NB4 (cell line): ENCODE measurements at regions not wholly inside any gene's neighbourhood (a gene's known extent, or its start where the extent isn't known, plus 50 kb on each side); places are given as distances from the start of the nearest gene placed in this dataset.

ENCODE experiments used
- CTCF ChIP-seq: IDR thresholded peaks from one replicate; pipeline ENCODE4 v1.5.1; 2012; ENCODE audit warnings: low read depth, low read length
- MYC ChIP-seq: IDR thresholded peaks from 2 replicates; pipeline ENCODE4 v1.6.1; 2011; ENCODE audit warnings: low read depth, low read length
- POLR2A ChIP-seq: IDR thresholded peaks from 2 replicates; pipeline ENCODE4 v1.6.1; 2011; ENCODE audit warnings: mild to moderate bottlenecking; ENCODE audit not compliant: insufficient read length; ENCODE audit errors: extremely low read depth
- TF ChIP-seq, protein P1 (sequence below): IDR thresholded peaks from 2 replicates; pipeline ENCODE4 v1.6.1; 2011; ENCODE audit warnings: low read depth, low read length

- TF ChIP-seq POLR2A (no peak), CTCF (no peak), MYC (no peak)
- TF ChIP-seq, protein P1, sequence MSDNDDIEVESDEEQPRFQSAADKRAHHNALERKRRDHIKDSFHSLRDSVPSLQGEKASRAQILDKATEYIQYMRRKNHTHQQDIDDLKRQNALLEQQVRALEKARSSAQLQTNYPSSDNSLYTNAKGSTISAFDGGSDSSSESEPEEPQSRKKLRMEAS, result no peak
These were observed 83.1 kb downstream of the MCFD2 start for GRCh38 chr2:46832543-46832942.
